Esophagus muscularis mucosa (tissue), 4 donors: ENCODE measurements at regions not wholly inside any gene's neighbourhood (a gene's known extent, or its start where the extent isn't known, plus 50 kb on each side); places are given as distances from the start of the nearest gene placed in this dataset.

Experiments
- DNase-seq: peaks from one replicate; pipeline ENCODE4 v3.0.0-alpha.2; 2017; ENCODE audit errors: extremely low spot score
- H3K27ac ChIP-seq, 4 donors: fragments of 200-600 bp; sonication (generic); replicated peaks in 1 of 4; 1 replicate in 3 of 4; 2 replicates in 1 of 4; pipeline ENCODE4 v1.5.1; 2016 to 2019; ENCODE audit warnings: mild to moderate bottlenecking in 1 of 4
- H3K27me3 ChIP-seq, 4 donors: fragments of 200-600 bp; sonication (generic); one replicate each; pipeline versions ENCODE4 v1.5.1 to v1.6.0; 2016 to 2019
- H3K36me3 ChIP-seq, 4 donors: fragments of 200-600 bp; sonication (generic); one replicate each; pipeline ENCODE4 v1.5.1; 2016 to 2019
- H3K4me1 ChIP-seq, 4 donors: fragments of 200-600 bp; sonication (generic); one replicate each; pipeline ENCODE4 v1.5.1; 2016 to 2019
- H3K4me3 ChIP-seq, 4 donors: fragments of 200-600 bp; sonication (generic); 1 replicate in 2 of 4; 2 replicates in 2 of 4; pipeline ENCODE4 v1.5.1; 2016 to 2019; ENCODE audit warnings: mild to moderate bottlenecking in 4 of 4, moderate library complexity in 1 of 4
- H3K9me3 ChIP-seq, 4 donors: fragments of 200-600 bp; sonication (generic); 1 replicate in 3 of 4; 2 replicates in 1 of 4; pipeline ENCODE4 v1.5.1; 2016 to 2019
- CTCF ChIP-seq, 3 experiments: fragments of 200-600 bp in 2 of 3; fragments of 450-650 bp in 1 of 3; sonication (generic) in 2 of 3; IDR thresholded peaks; one replicate each; pipeline ENCODE4 v1.5.1; 2017 to 2019; ENCODE audit warnings: antibody characterized with exemption in 3 of 3, mild to moderate bottlenecking in 2 of 3, moderate library complexity in 1 of 3
- EP300 ChIP-seq: sonication (generic); formaldehyde crosslinking; IDR thresholded peaks from one replicate; pipeline ENCODE4 v1.6.1; 2017; ENCODE audit warnings: antibody characterized with exemption
- POLR2A ChIP-seq: fragments of 450-650 bp; IDR thresholded peaks from one replicate; pipeline ENCODE4 v1.6.1; 2017; ENCODE audit warnings: antibody characterized with exemption, moderate library complexity, mild to moderate bottlenecking, low read depth
- POLR2AphosphoS5 ChIP-seq, 2 donors: sonication (generic); formaldehyde crosslinking; IDR thresholded peaks; one replicate each; pipeline ENCODE4 v1.6.1; 2017; ENCODE audit warnings: antibody characterized with exemption in 2 of 2
- WGBS: methylation state at CpG from one replicate; pipeline ENCODE4 v1.1.5; 2018; 5-methylcytosine and 5-hydroxymethylcytosine counted together
- intact Hi-C: fragments of 100-400 bp; cut with DNase I; formaldehyde crosslinking; loops from one replicate; pipeline ENCODE4 v1.15.1; 2023

DNA sequence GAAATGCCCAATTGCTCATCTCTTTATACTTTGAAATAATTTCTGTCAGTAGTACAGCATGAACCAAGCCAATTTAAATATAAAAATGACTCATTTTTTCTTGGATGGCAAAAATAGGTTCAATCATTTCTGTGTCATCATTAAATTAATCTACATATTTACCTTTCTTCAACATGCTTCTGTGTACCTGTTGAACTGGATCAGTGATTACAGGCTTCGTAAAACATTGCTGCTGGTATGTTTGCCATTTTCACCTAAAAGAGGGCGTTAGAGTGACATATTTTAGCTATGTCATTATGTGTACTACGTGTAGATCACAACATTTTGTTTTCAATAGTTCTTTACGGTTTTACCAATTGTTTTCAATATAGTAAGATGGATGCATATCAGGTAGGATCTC is 340.5 kb upstream of the MAOA start:
- H3K4me1 ChIP-seq, result no peaks in the 10 kb centered on the region
- no peaks in the 10 kb centered on the region for H3K27me3 ChIP-seq
- 67% methylated on average over 4 of the region's 4 CpGs for WGBS
- H3K36me3 ChIP-seq, result no peaks in the 10 kb centered on the region
- DNase-seq, result no peak
- H3K4me3 ChIP-seq, result no peak overlapping the region
- TF ChIP-seq POLR2A (no peak), CTCF (IDR thresholded peaks at IDR 0.05) (no peak), POLR2AphosphoS5 (IDR thresholded peaks at IDR 0.05) (no peak), EP300 (no peak)
- intact Hi-C loops, result no loop called here
- H3K27ac ChIP-seq, result no peak overlapping the region
- H3K9me3 ChIP-seq, result no peaks in the 10 kb centered on the region

DNA sequence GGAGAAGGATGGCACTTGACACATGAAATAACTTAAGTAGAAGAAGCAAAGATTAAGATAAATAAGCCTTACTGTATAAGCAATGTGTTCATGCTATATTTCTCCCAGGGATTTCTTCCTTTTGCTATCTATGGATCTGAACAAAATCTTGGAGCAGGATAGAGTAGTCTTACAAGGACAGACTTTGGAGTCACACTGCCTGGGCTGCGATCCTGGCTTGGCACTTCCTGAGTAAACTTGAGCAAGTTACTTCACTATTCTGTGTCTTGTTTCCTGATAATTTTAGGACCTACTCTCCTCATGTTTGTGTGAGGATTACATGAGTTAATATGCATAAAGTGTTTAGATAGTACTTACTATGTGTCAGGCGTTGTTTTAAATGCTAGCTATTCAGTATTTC is 340.0 kb upstream of the MAOA start:
- Histone ChIP-seq H3K27ac (no peak overlapping the region), H3K4me3 (no peak overlapping the region), H3K4me1 (no peaks in the 10 kb centered on the region), H3K27me3 (no peaks in the 10 kb centered on the region), H3K9me3 (no peaks in the 10 kb centered on the region), H3K36me3 (no peaks in the 10 kb centered on the region)
- DNase-seq, result no peak
- TF ChIP-seq POLR2A (no peak), POLR2AphosphoS5 (IDR thresholded peaks at IDR 0.05) (no peak), CTCF (IDR thresholded peaks at IDR 0.05) (no peak), EP300 (no peak)
- 70% methylated on average over 2 of the region's 2 CpGs for WGBS
- intact Hi-C loops, result no loop called here

- H3K4me3 ChIP-seq, result no peak overlapping the region
Measured at GRCh38 chrX:43317378-43317777, 338.7 kb upstream of the MAOA start.

DNA sequence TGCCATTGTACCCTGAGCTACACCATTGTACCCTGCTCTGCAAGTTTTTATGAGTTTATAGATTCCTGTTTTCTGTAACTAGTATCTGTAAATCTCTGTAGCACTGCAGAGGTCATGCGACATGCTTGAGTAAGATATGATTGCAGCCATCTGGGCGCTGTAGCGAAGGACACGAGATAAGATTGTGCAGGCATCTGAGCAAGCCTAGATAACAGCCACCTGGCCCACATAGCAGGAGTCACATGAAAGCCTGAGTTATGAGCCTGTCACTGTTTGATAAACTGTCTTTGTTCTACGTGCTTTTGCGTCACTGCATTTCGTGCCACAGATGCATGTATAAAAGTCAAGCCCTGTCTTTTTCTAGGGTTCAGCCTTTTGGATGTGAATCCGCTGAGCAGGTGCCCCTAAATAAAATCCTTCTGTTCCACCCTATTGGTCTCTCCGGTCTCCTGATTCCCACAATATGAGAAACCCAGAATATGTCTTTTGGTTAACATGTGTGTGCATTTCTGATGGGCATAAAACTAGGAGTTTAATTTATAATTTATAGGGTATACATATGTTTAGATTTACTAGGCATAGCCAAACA is 327.6 kb upstream of the MAOA start:
- DNase-seq, result no peak
- no peak for TF ChIP-seq POLR2A
- TF ChIP-seq EP300, result no peak
- TF ChIP-seq CTCF (IDR thresholded peaks at IDR 0.05), result no peak
- no peak for TF ChIP-seq POLR2AphosphoS5 (IDR thresholded peaks at IDR 0.05)
- H3K36me3 ChIP-seq, result no peaks in the 10 kb centered on the region
- no peaks in the 10 kb centered on the region for H3K4me1 ChIP-seq
- no peak overlapping the region for H3K4me3 ChIP-seq
- intact Hi-C loops, result no loop called here
- 76% methylated on average over 9 of the region's 9 CpGs for WGBS
- H3K27ac ChIP-seq, result no peak overlapping the region
- peaks cover 0 to 39% (median 0%) of the 10 kb centered on the region in 4 donors for H3K9me3 ChIP-seq
- H3K27me3 ChIP-seq, result no peaks in the 10 kb centered on the region

More at GRCh38 chrX:43317378-43317777, 338.7 kb upstream of the MAOA start:
- H3K27me3 ChIP-seq, result no peaks in the 10 kb centered on the region
- H3K9me3 ChIP-seq, result no peaks in the 10 kb centered on the region
- WGBS, result 71% methylated on average over 1 of the region's 1 CpG
- intact Hi-C loops, result no loop called here
- TF ChIP-seq EP300 (no peak), POLR2A (no peak), POLR2AphosphoS5 (IDR thresholded peaks at IDR 0.05) (no peak), CTCF (IDR thresholded peaks at IDR 0.05) (no peak)
- DNase-seq, result no peak
- H3K4me1 ChIP-seq, result no peaks in the 10 kb centered on the region
- no peaks in the 10 kb centered on the region for H3K36me3 ChIP-seq
- no peak overlapping the region for H3K27ac ChIP-seq

DNA sequence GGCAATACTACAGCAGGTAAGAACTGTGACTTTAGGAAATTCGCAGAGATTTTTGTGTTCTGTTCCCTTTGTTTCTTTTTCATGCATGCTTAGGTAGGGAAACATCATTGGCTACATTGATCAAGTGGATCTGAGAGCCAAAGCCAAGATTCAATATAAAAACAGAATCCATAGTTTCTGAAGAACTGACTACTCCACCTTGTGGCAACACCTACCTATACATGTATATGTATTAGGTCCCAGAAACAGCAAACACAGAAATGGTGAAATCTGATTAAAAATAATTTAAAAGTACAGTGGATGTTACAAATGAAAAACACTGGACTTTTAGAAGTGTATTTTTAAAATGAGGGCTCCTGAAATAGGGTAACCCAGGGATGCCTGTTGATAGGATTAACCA is 322.6 kb upstream of the MAOA start:
- WGBS, result 52% methylated on average over 1 of the region's 1 CpG

More for the DNA sequence above, 322.6 kb upstream of the MAOA start:
- no peak for DNase-seq
- peaks cover 0 to 31% (median 0%) of the 10 kb centered on the region in 4 donors for H3K9me3 ChIP-seq
- H3K36me3 ChIP-seq, result no peaks in the 10 kb centered on the region
- intact Hi-C loops, result no loop called here
- H3K27ac ChIP-seq, result no peak overlapping the region
- H3K4me3 ChIP-seq, result no peak overlapping the region
- no peaks in the 10 kb centered on the region for H3K27me3 ChIP-seq
- TF ChIP-seq EP300 (no peak), POLR2AphosphoS5 (IDR thresholded peaks at IDR 0.05) (no peak), CTCF (IDR thresholded peaks at IDR 0.05) (no peak), POLR2A (no peak)
- no peaks in the 10 kb centered on the region for H3K4me1 ChIP-seq
